ENCODE measurements at regions not wholly inside any gene's neighbourhood (a gene's known extent, or its start where the extent isn't known, plus 50 kb on each side); places are given as distances from the start of the nearest gene placed in this dataset.

DNA sequence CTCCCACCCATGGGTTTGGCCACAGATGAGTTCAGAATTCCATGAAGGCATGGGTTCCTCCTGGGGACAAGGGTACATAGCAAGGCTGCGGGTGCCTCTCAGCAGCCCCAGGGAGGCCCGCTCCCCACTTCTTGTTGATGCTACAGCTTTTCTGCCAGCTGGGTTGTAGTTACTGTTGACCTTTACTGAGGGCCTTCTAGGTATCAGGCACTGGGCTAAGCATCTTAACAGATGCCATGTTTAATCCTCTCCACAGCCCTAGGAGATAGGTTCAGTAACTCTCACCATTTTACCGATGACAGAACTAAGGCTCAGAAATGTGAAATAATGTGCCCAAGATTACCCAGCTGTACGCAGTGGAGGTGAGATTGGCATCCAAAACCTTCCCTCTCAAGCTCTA, 54.3 kb upstream of the DLX4 start:
- Histone ChIP-seq H3K4me3 (no peak overlapping the region), H3K4me1 (ENCODE audit: low read depth) (no peaks in the 10 kb centered on the region), H3K9me3 (no peaks in the 10 kb centered on the region), H3K36me3 (ENCODE audit: low read depth) (no peaks in the 10 kb centered on the region)
- intact Hi-C loops (cut with DNase I, micrococcal nuclease), result no loop called here
- DNase-seq (no peak), ATAC-seq (no peak)
- TF ChIP-seq, protein P1, sequence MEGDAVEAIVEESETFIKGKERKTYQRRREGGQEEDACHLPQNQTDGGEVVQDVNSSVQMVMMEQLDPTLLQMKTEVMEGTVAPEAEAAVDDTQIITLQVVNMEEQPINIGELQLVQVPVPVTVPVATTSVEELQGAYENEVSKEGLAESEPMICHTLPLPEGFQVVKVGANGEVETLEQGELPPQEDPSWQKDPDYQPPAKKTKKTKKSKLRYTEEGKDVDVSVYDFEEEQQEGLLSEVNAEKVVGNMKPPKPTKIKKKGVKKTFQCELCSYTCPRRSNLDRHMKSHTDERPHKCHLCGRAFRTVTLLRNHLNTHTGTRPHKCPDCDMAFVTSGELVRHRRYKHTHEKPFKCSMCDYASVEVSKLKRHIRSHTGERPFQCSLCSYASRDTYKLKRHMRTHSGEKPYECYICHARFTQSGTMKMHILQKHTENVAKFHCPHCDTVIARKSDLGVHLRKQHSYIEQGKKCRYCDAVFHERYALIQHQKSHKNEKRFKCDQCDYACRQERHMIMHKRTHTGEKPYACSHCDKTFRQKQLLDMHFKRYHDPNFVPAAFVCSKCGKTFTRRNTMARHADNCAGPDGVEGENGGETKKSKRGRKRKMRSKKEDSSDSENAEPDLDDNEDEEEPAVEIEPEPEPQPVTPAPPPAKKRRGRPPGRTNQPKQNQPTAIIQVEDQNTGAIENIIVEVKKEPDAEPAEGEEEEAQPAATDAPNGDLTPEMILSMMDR (IDR thresholded peaks at IDR 0.05), result no peak

DNA sequence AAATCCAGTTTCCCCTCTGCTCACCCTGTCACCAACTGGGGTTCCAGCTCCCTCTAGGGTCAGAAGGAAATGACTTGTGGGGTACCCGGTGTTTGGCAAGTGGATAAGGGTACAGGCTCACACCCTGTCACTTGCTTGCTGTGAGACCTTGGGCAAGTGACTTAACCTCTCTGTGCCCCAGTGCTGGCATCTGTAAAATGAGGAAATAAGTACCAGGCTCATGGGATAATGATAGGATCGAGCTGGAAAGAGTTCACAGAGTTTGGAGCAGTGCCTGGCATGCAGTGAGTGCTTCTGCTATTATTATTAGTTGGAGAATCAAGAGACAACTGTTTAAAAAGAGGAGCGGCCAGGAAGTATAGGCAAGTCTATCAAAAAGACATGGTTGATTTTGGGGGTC, 53.7 kb upstream of the DLX4 start:
- DNase-seq (no peak), ATAC-seq (no peak)
- Histone ChIP-seq H3K9me3 (no peaks in the 10 kb centered on the region), H3K36me3 (ENCODE audit: low read depth) (no peaks in the 10 kb centered on the region), H3K4me1 (ENCODE audit: low read depth) (no peaks in the 10 kb centered on the region), H3K4me3 (no peak overlapping the region)
- TF ChIP-seq, protein P1 (IDR thresholded peaks at IDR 0.05), result no peak
- intact Hi-C loops (cut with DNase I, micrococcal nuclease), result no loop called here

DNA sequence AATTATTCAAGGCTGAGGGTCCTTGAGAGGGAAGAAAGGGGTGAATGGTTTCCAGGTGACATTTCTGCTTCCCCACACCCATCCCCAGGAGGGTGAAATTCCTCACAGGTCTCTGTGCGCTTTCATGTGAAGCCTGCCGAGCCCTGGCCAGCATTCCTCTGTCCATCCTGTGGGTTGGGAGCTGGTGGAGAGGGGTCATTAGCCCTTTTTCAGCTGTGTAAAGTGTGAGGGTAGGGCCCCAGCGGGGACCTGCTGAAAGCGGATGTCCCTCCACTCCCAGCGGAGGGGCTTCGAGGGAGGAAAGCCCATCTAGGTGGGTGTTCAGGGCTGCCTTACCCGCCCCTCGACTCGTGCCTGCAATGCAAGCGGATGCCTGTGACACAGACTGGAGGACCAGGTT, 53.3 kb upstream of the DLX4 start:
- H3K36me3 ChIP-seq (ENCODE audit: low read depth), result no peaks in the 10 kb centered on the region
- TF ChIP-seq, protein P1 (IDR thresholded peaks at IDR 0.05), result no peak
- intact Hi-C loops (cut with DNase I, micrococcal nuclease), result no loop called here
- no peak for DNase-seq
- no peak overlapping the region for H3K4me3 ChIP-seq
- H3K9me3 ChIP-seq, result no peaks in the 10 kb centered on the region
- ATAC-seq, result no peak
- no peaks in the 10 kb centered on the region for H3K4me1 ChIP-seq (ENCODE audit: low read depth)

DNA sequence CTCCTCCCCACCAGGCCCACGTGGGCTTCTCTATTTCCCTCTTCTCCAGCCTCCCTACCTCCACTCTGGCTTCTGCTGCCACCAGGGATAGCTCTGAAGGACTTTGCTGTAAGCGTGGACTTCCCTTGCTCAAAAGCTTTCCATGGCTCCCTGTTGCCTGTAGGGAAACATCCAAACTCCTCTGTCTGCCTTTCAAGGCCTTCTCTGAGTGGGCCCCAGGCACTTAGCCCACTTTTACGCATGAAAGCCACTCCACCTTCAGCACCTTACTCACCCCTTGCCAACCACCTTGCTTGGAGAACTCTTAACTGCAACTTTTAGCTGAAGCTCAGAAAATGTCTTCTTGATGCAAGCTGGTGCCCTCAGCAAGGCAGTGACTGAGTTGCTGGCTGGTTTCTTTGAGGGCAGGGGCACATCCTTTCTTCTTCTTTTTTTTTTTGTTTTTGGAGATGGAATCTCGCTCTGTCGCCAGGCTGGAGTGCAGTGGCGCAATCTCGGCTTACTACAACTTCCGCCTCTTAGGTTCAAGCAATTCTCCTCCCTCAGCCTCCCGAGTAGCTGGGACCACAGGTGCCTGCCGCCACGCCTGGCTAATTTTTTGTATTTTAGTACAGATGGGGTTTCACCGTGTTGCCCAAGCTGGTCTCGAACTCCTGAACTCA, 52.0 kb upstream of the DLX4 start:
- DNase-seq (no peak), ATAC-seq (no peak)
- intact Hi-C loops (cut with DNase I, micrococcal nuclease), result no loop called here
- Histone ChIP-seq H3K4me1 (ENCODE audit: low read depth) (no peaks in the 10 kb centered on the region), H3K36me3 (ENCODE audit: low read depth) (no peaks in the 10 kb centered on the region), H3K4me3 (no peak overlapping the region), H3K9me3 (no peaks in the 10 kb centered on the region)
- TF ChIP-seq, protein P1 (IDR thresholded peaks at IDR 0.05), result no peak

DNA sequence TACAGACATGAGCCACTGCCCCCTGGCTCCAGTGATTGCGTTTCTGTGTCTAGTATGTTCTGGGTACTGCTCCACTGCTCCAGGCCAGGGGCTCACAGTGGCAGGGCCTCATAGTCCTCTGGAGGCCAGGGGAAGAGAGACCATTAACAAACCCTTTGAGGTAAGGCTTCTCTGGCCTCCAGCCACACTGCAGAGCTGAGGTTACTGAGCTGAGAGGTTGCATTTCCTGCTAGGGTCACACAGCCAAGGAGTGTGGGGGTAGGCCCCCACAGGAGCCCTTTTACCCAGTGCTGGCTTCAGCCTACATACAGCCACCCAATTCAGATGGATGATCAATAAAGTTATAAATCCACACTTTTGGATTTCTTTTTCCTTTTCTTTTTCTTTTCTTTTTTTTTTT, 50.4 kb upstream of the DLX4 start:
- intact Hi-C loops (cut with DNase I, micrococcal nuclease), result no loop called here
- no peak for ATAC-seq
- DNase-seq, result no peak
- TF ChIP-seq, protein P1 (IDR thresholded peaks at IDR 0.05), result no peak
- H3K4me3 ChIP-seq, result no peak overlapping the region
- H3K36me3 ChIP-seq (ENCODE audit: low read depth), result no peaks in the 10 kb centered on the region
- H3K4me1 ChIP-seq (ENCODE audit: low read depth), result no peaks in the 10 kb centered on the region
- H3K9me3 ChIP-seq, result no peaks in the 10 kb centered on the region
